ENCODE measurements at regions not wholly inside any gene's neighbourhood (a gene's known extent, or its start where the extent isn't known, plus 50 kb on each side); places are given as distances from the start of the nearest gene placed in this dataset.
A peak's percentile ranks its signal among the peaks of the same experiment; 100 is the strongest.
"Not testable (repeated sequence)": the region's sequence is repeated elsewhere in the genome, so short reads cannot be mapped to it uniquely, and the experiment has no call there.

DNA sequence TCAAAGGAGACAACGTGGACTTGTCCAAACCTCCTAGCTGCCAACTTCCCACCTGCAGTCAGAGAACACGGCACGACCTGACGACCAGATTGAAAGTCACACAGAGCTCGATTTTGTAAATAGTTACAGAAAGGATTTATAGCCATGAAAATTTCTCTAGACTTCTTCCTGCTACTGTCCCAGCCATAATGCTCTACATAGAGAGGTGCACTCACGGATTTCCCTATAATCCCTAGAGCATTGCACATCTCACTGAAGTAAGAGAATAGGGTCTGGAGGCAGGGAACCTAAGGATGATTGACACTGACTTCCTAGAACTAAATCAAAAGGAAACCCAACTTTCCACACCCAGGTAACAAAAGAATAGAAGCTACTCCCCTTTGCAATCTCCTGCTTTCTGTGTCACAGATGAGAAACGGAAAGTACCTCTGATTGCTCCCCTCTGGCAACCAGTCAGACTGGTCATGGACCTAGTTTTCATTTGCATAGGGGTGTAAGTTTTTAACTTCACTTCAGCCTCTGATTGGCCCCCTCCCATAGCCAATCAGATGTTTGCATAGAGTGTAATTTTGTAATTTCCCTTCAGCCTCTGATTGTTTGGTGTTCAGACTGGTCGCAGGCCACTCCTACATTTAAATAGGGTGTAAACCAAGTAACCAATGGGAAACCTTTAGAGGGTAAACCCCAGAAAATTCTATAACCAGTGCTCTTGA is 58.6 kb upstream of the FBXO11 start:
- Histone ChIP-seq H3K4me1 (ENCODE audit: insufficient read depth) (no peaks in the 10 kb centered on the region), H3K9me2 (ENCODE audit: insufficient read depth) (no peaks in the 10 kb centered on the region), H3K4me2 (no peak overlapping the region), H3K79me2 (replicated peaks; ENCODE audit: insufficient read depth) (no peaks in the 10 kb centered on the region), H3K27ac (ENCODE audit: low read depth) (no peak overlapping the region), H3F3A (replicated peaks; ENCODE audit: low read depth) (no peaks in the 10 kb centered on the region), H3K27me3 (ENCODE audit: insufficient read depth) (no peaks in the 10 kb centered on the region), H2AFZ (peak overlapping the region; percentile 48; the same call in 1 of the 2 replicates), H4K20me1 (replicated peaks; ENCODE audit: insufficient read depth) (no peaks in the 10 kb centered on the region), H3K36me3 (ENCODE audit: insufficient read depth) (no peaks in the 10 kb centered on the region), H3K4me3 (no peak overlapping the region)
- DNase-seq (ENCODE audit: low spot score) (peak; percentile 5), ATAC-seq (peak; percentile 34; the same call in 1 of the 3 replicates)
- Mint-ChIP-seq H3K9me3 (no peaks in the 10 kb centered on the region), H3K4me1 (no peaks in the 10 kb centered on the region; the same call in 2 of the 3 replicates), H3K36me3 (ENCODE audit: low read depth) (no peaks in the 10 kb centered on the region), H3K27ac (no peak overlapping the region), H3K27me3 (ENCODE audit: insufficient read depth, low read depth, poor library complexity) (no peaks in the 10 kb centered on the region), H3K4me3 (no peak overlapping the region)
- TF ChIP-seq, protein P1, sequence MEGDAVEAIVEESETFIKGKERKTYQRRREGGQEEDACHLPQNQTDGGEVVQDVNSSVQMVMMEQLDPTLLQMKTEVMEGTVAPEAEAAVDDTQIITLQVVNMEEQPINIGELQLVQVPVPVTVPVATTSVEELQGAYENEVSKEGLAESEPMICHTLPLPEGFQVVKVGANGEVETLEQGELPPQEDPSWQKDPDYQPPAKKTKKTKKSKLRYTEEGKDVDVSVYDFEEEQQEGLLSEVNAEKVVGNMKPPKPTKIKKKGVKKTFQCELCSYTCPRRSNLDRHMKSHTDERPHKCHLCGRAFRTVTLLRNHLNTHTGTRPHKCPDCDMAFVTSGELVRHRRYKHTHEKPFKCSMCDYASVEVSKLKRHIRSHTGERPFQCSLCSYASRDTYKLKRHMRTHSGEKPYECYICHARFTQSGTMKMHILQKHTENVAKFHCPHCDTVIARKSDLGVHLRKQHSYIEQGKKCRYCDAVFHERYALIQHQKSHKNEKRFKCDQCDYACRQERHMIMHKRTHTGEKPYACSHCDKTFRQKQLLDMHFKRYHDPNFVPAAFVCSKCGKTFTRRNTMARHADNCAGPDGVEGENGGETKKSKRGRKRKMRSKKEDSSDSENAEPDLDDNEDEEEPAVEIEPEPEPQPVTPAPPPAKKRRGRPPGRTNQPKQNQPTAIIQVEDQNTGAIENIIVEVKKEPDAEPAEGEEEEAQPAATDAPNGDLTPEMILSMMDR (conservative IDR thresholded peaks at IDR 0.05; ENCODE audit: low read depth in 2 of 2), result no peak
- TF ChIP-seq, protein P2, sequence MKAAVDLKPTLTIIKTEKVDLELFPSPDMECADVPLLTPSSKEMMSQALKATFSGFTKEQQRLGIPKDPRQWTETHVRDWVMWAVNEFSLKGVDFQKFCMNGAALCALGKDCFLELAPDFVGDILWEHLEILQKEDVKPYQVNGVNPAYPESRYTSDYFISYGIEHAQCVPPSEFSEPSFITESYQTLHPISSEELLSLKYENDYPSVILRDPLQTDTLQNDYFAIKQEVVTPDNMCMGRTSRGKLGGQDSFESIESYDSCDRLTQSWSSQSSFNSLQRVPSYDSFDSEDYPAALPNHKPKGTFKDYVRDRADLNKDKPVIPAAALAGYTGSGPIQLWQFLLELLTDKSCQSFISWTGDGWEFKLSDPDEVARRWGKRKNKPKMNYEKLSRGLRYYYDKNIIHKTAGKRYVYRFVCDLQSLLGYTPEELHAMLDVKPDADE (IDR thresholded peaks at IDR 0.05), result no peak
- no peak for TF ChIP-seq EZH2phosphoT487 (IDR thresholded peaks at IDR 0.05; ENCODE audit: unreplicated experiment)
- TF ChIP-seq, protein P3, sequence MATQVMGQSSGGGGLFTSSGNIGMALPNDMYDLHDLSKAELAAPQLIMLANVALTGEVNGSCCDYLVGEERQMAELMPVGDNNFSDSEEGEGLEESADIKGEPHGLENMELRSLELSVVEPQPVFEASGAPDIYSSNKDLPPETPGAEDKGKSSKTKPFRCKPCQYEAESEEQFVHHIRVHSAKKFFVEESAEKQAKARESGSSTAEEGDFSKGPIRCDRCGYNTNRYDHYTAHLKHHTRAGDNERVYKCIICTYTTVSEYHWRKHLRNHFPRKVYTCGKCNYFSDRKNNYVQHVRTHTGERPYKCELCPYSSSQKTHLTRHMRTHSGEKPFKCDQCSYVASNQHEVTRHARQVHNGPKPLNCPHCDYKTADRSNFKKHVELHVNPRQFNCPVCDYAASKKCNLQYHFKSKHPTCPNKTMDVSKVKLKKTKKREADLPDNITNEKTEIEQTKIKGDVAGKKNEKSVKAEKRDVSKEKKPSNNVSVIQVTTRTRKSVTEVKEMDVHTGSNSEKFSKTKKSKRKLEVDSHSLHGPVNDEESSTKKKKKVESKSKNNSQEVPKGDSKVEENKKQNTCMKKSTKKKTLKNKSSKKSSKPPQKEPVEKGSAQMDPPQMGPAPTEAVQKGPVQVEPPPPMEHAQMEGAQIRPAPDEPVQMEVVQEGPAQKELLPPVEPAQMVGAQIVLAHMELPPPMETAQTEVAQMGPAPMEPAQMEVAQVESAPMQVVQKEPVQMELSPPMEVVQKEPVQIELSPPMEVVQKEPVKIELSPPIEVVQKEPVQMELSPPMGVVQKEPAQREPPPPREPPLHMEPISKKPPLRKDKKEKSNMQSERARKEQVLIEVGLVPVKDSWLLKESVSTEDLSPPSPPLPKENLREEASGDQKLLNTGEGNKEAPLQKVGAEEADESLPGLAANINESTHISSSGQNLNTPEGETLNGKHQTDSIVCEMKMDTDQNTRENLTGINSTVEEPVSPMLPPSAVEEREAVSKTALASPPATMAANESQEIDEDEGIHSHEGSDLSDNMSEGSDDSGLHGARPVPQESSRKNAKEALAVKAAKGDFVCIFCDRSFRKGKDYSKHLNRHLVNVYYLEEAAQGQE (IDR thresholded peaks at IDR 0.05; ENCODE audit: unreplicated experiment), result no peak

DNA sequence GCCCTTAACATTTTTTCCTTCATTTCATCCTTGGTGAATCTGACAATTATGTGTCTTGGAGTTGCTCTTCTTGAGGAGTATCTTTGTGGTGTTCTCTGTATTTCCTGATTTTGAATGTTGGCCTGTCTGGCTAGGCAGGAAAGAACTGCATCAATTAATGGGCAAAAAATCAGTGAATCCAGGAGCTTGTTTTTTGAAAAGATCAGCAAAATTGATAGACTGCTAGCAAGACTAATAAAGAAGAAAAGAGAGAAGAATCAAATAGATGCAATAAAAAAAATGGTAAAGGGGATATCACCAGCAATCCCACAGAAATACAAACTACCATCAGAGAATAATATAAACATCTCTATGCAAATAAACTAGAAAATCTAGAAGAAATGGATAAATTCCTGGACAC is 70.4 kb upstream of the FBXO11 start:
- not testable (repeated sequence) for H3K4me1 ChIP-seq (ENCODE audit: insufficient read depth); H3K9me3 Mint-ChIP-seq; H3K27ac ChIP-seq (ENCODE audit: low read depth); H3K4me3 Mint-ChIP-seq; H3K27me3 Mint-ChIP-seq (ENCODE audit: insufficient read depth, low read depth, poor library complexity); DNase-seq (ENCODE audit: low spot score); H3K36me3 Mint-ChIP-seq (ENCODE audit: low read depth); H3F3A ChIP-seq (replicated peaks; ENCODE audit: low read depth); H3K9me2 ChIP-seq (ENCODE audit: insufficient read depth); H2AFZ ChIP-seq; H3K27me3 ChIP-seq (ENCODE audit: insufficient read depth); H3K4me2 ChIP-seq; ATAC-seq; H4K20me1 ChIP-seq (replicated peaks; ENCODE audit: insufficient read depth); H3K79me2 ChIP-seq (replicated peaks; ENCODE audit: insufficient read depth); H3K27ac Mint-ChIP-seq; H3K4me3 ChIP-seq; H3K4me1 Mint-ChIP-seq; H3K36me3 ChIP-seq (ENCODE audit: insufficient read depth)

Measured in GM23338 (cell line).